ENCODE measurements at regions not wholly inside any gene's neighbourhood (a gene's known extent, or its start where the extent isn't known, plus 50 kb on each side); places are given as distances from the start of the nearest gene placed in this dataset.

DNA sequence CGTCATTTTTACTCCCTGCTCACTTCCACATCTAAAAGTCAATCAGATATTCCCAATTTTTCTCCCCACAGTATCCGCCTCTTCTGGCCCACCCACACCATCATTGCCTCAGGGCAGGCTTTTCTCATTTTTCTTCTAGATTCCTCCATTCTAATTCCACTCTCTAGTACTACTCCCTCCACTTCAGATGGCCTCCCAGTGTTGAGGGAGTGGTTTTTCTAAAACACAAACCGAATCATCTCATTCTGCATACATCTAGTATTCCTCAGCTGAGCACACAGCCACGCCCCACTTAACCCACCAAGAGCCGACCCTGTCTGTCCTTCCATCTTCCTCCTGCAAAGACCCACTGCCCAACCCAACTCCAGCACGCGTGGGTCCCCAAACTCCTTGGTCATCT is 314.9 kb upstream of the NPVF start:
- TF ChIP-seq, protein P1, sequence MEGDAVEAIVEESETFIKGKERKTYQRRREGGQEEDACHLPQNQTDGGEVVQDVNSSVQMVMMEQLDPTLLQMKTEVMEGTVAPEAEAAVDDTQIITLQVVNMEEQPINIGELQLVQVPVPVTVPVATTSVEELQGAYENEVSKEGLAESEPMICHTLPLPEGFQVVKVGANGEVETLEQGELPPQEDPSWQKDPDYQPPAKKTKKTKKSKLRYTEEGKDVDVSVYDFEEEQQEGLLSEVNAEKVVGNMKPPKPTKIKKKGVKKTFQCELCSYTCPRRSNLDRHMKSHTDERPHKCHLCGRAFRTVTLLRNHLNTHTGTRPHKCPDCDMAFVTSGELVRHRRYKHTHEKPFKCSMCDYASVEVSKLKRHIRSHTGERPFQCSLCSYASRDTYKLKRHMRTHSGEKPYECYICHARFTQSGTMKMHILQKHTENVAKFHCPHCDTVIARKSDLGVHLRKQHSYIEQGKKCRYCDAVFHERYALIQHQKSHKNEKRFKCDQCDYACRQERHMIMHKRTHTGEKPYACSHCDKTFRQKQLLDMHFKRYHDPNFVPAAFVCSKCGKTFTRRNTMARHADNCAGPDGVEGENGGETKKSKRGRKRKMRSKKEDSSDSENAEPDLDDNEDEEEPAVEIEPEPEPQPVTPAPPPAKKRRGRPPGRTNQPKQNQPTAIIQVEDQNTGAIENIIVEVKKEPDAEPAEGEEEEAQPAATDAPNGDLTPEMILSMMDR (conservative IDR thresholded peaks at IDR 0.05 in 1 of 2, IDR thresholded peaks at IDR 0.05 in 1 of 2; ENCODE audit: extremely low read depth in 1 of 2, insufficient read depth in 1 of 2, low read depth in 1 of 2, low read length in 2 of 2): no peak
- no peak for TF ChIP-seq EZH2 (IDR thresholded peaks at IDR 0.05; ENCODE audit: borderline replicate concordance, low read length)
